K562 (cell line): ENCODE measurements at regions not wholly inside any gene's neighbourhood (a gene's known extent, or its start where the extent isn't known, plus 50 kb on each side); places are given as distances from the start of the nearest gene placed in this dataset.

Experiments
- ATAC-seq: fragments of 200-7000 bp; cut with Tn5 transposase; 3 replicates; pipeline ENCODE4 v1.9.1; 2020; ENCODE audit warnings: moderate library complexity
- BruUV-seq: library from RNA; stranded (reverse); fragments of 400-500 nt; replicated peaks from 2 replicates; lab custom pipeline; 2021; lab: Mats Ljungman, UMichigan
- CTCF ChIA-PET: fragments of 300-600 bp; formaldehyde crosslinking; extraction: SDS; loops from one replicate; lab custom pipeline; 2021; ENCODE audit warnings: low intra/inter-chr PET ratio; lab: Yijun Ruan, JAX
- POLR2A ChIA-PET: fragments of 300-600, 350-650 bp; sonication (Branson Sonifier 250); formaldehyde crosslinking; extraction: SDS; loops from one replicate; lab custom pipeline; 2021; ENCODE audit warnings: antibody characterized with exemption, inconsistent platforms; lab: Yijun Ruan, JAX
- DNase-seq, 4 experiments: peaks; one replicate each; pipeline versions ENCODE4 v3.0.0 to v3.0.0-alpha.2; 2011 to 2018; ENCODE audit warnings: low spot score in 3 of 4, mixed read lengths in 3 of 4; ENCODE audit errors: extremely low read depth in 1 of 4
- FAIRE-seq: peaks from 2 replicates; lab custom pipeline; 2011; peaks lifted over from hg19 to GRCh38; lab: Jason Lieb, UNC
- H2AFZ ChIP-seq: 2 replicates; pipeline ENCODE4 v1.6.0; 2011; ENCODE audit warnings: low read depth, low read length, control low read depth, inconsistent platforms
- H3K27ac ChIP-seq: fragments of 200-600 bp; 3 replicates; pipeline ENCODE4 v1.8.0; 2011; ENCODE audit warnings: low read depth, mild to moderate bottlenecking, control low read depth, inconsistent platforms, low read length, moderate library complexity, mixed read lengths; ENCODE audit errors: extremely low read depth
- H3K27me3 ChIP-seq, 2 experiments: fragments of 300-600 bp in 1 of 2; 2 replicates in 1 of 2; 3 replicates in 1 of 2; pipeline versions ENCODE4 v1.6.0 to v1.8.0; 2011; ENCODE audit warnings: inconsistent platforms in 2 of 2, low read length in 2 of 2, mild to moderate bottlenecking in 1 of 2, mixed read lengths in 1 of 2, moderate library complexity in 1 of 2; ENCODE audit not compliant: control insufficient read depth in 2 of 2, insufficient read depth in 2 of 2
- H3K36me3 ChIP-seq: fragments of 300-600 bp; 3 replicates; pipeline ENCODE4 v1.8.0; 2011; ENCODE audit warnings: mild to moderate bottlenecking, low read length, inconsistent platforms; ENCODE audit not compliant: control insufficient read depth, insufficient read depth
- H3K4me1 ChIP-seq, 2 experiments: fragments of 200-600 bp in 1 of 2; replicated peaks in 1 of 2; 2 replicates in 1 of 2; 3 replicates in 1 of 2; pipeline versions ENCODE4 v1.5.1 to v1.8.0; 2011; ENCODE audit warnings: inconsistent platforms in 2 of 2, low read length in 2 of 2, mild to moderate bottlenecking in 1 of 2, mixed read lengths in 1 of 2, moderate library complexity in 1 of 2; ENCODE audit not compliant: control insufficient read depth in 2 of 2, insufficient read depth in 2 of 2
- H3K4me2 ChIP-seq: 2 replicates; pipeline ENCODE4 v1.6.1; 2011; ENCODE audit warnings: low read length, control low read depth, inconsistent platforms, mixed read lengths; ENCODE audit not compliant: insufficient read depth
- H3K4me3 ChIP-seq: fragments of 200-600 bp; sonication (generic), shearing (Covaris generic); 2 replicates; pipeline ENCODE4 v1.5.1; 2016; ENCODE audit warnings: control low read depth, inconsistent platforms
- H3K79me2 ChIP-seq: fragments of 200-600 bp; 3 replicates; pipeline ENCODE4 v1.8.0; 2011; ENCODE audit warnings: low read length, inconsistent platforms; ENCODE audit not compliant: control insufficient read depth, insufficient read depth
- H3K9ac ChIP-seq, 2 experiments: 2 replicates each; pipeline versions ENCODE4 v1.6.0 to v1.6.1; 2011; ENCODE audit warnings: low read depth in 2 of 2, low read length in 2 of 2, control low read depth in 1 of 2, inconsistent platforms in 1 of 2, mild to moderate bottlenecking in 1 of 2, mixed read lengths in 1 of 2; ENCODE audit not compliant: insufficient read depth in 1 of 2
- H3K9me1 ChIP-seq: one replicate; pipeline ENCODE4 v1.6.0; 2011; ENCODE audit warnings: inconsistent platforms, mild to moderate bottlenecking, low read length, moderate library complexity; ENCODE audit not compliant: control insufficient read depth, insufficient read depth
- H3K9me3 ChIP-seq: replicated peaks from 2 replicates; pipeline ENCODE4 v1.5.1; 2011; ENCODE audit warnings: low read depth, low read length, inconsistent platforms; ENCODE audit not compliant: control insufficient read depth, insufficient read depth
- H4K20me1 ChIP-seq: replicated peaks from 2 replicates; pipeline ENCODE4 v1.6.1; 2011; ENCODE audit warnings: low read length, inconsistent platforms, mixed read lengths; ENCODE audit not compliant: control insufficient read depth, insufficient read depth
- FOXM1 ChIP-seq, 2 experiments: fragments of 450-650 bp in 1 of 2; sonication (generic) in 1 of 2; formaldehyde crosslinking in 1 of 2; IDR thresholded peaks; 2 replicates each; pipeline versions ENCODE4 v1.6.1 to v1.9.0; 2017 to 2022; ENCODE audit warnings: low read depth in 2 of 2, mild to moderate bottlenecking in 2 of 2, missing genetic modification reagents in 1 of 2, moderate library complexity in 1 of 2
- MCM5 ChIP-seq: fragments of 450-650 bp; IDR thresholded peaks from 2 replicates; pipeline ENCODE4 v1.6.1; 2016; ENCODE audit warnings: low read depth
- OTX1 ChIP-seq: fragments of 450-650 bp; formaldehyde crosslinking; IDR thresholded peaks from 2 replicates; pipeline ENCODE4 v1.4.0; 2022; ENCODE audit warnings: mild to moderate bottlenecking
- POLR2B ChIP-seq: fragments of 450-650 bp; IDR thresholded peaks from 2 replicates; pipeline ENCODE4 v1.6.1; 2018; ENCODE audit warnings: low read depth; ENCODE audit not compliant: partially characterized antibody
- TEAD1 ChIP-seq, 2 experiments: fragments of 450-650 bp in 1 of 2; sonication (generic) in 1 of 2; formaldehyde crosslinking; IDR thresholded peaks; 2 replicates each; pipeline versions ENCODE4 v1.4.0 to v1.8.0; 2020 to 2022; ENCODE audit warnings: mild to moderate bottlenecking in 2 of 2, missing genetic modification reagents in 1 of 2
- ZNF324 ChIP-seq: fragments of 250-450 bp; sonication (Bioruptor Pico); IDR thresholded peaks from 2 replicates; pipeline ENCODE4 v1.4.0; 2020; ENCODE audit warnings: mild to moderate bottlenecking
- ZNF347 ChIP-seq: fragments of 450-650 bp; formaldehyde crosslinking; IDR thresholded peaks from 2 replicates; pipeline ENCODE4 v1.4.0; 2020; ENCODE audit warnings: low read depth, mild to moderate bottlenecking, moderate library complexity
- WGBS: fragments of 100-300 bp; shearing (Covaris generic); methylation state at CpG from one replicate; pipeline ENCODE4 v1.1.6; 2016; ENCODE audit warnings: low coverage, mixed read lengths; ENCODE audit not compliant: insufficient coverage; ENCODE audit errors: missing lambda C conversion rate; 5-methylcytosine and 5-hydroxymethylcytosine counted together
- in situ Hi-C: fragments of 300-500 bp; cut with MboI; formaldehyde crosslinking; loops from 4 replicates; pipeline ENCODE4 v1.15.0; 2018; ENCODE audit warnings: inconsistent platforms, mixed read lengths
- intact Hi-C: fragments of 100-400 bp; cut with micrococcal nuclease; formaldehyde crosslinking; loops from 2 replicates; pipeline ENCODE4 v1.14.2; 2022
- TF ChIP-seq, protein P1 (sequence below): fragments of 250-450 bp; sonication (Bioruptor Pico); IDR thresholded peaks from 2 replicates; pipeline ENCODE4 v1.5.1; 2021; ENCODE audit warnings: mild to moderate bottlenecking

DNA sequence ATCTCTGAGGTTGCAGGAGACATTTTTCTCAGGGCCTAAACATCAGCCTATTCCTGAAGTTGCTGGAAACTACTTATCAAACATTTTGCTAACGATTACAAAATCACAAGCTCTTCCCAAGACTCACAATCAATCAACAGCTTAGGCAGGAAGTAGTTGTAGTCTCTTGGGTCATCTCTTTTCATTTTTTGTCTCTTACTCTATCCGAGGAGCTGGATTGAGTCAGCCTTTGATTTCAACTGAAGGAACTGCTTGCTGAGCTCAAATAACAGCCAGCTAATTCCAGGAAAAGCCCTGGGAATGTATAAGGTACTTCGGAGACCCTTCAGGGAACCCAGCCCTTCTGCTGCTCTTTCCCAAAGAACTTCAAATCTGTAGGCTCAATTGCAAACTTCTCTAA, 398.9 kb downstream of the PLK2 start:
- FAIRE-seq: no peak
- peak overlapping the region; percentile 12; the same call in 1 of the 2 replicates for H2AFZ ChIP-seq
- POLR2A ChIA-PET: no interaction called here
- intact Hi-C loops (loop anchor here (10.0 kb wide), 1 partner anchor 166 kb away; no protein-coding TSS in a partner anchor), in situ Hi-C loops (no loop called here)
- no peak for ATAC-seq
- DNase-seq: no peak
- H3K27me3 ChIP-seq: no peaks in the 10 kb centered on the region
- no peaks in the 10 kb centered on the region for H3K79me2 ChIP-seq
- H3K36me3 ChIP-seq: no peaks in the 10 kb centered on the region
- no peak overlapping the region for H3K27ac ChIP-seq
- H3K4me1 ChIP-seq: no peaks in the 10 kb centered on the region
- no TSS peak for BruUV-seq
- no peaks in the 10 kb centered on the region for H4K20me1 ChIP-seq
- TF ChIP-seq ZNF324 (no peak), TEAD1 (CRISPR knock-in tag; IDR thresholded peaks at IDR 0.05) (no peak), POLR2B (no peak), OTX1 (CRISPR knock-in tag) (no peak), FOXM1 (IDR thresholded peaks at IDR 0.05; ENCODE audit: low read depth) (no peak), FOXM1 (CRISPR knock-in tag; IDR thresholded peaks at IDR 0.05; ENCODE audit: low read depth) (no peak), ZNF347 (CRISPR knock-in tag) (no peak), MCM5 (no peak)
- TF ChIP-seq, protein P1, sequence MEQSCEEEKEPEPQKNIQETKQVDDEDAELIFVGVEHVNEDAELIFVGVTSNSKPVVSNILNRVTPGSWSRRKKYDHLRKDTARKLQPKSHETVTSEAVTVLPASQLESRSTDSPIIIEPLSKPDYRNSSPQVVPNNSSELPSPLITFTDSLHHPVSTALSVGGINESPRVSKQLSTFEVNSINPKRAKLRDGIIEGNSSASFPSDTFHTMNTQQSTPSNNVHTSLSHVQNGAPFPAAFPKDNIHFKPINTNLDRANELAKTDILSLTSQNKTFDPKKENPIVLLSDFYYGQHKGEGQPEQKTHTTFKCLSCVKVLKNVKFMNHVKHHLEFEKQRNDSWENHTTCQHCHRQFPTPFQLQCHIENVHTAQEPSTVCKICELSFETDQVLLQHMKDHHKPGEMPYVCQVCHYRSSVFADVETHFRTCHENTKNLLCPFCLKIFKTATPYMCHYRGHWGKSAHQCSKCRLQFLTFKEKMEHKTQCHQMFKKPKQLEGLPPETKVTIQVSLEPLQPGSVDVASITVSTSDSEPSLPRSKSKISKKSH (CRISPR knock-in tag): no peak
- H3K9me1 ChIP-seq: no peaks in the 10 kb centered on the region
- H3K9me3 ChIP-seq: no peaks in the 10 kb centered on the region; the same call in 1 of the 2 replicates
- H3K4me3 ChIP-seq: no peak overlapping the region
- CTCF ChIA-PET: no interaction called here
- no peak overlapping the region for H3K4me2 ChIP-seq
- 0% methylated on average over 3 of the region's 3 CpGs for WGBS
- no peak overlapping the region for H3K9ac ChIP-seq
